ENCODE measurements at regions not wholly inside any gene's neighbourhood (a gene's known extent, or its start where the extent isn't known, plus 50 kb on each side); places are given as distances from the start of the nearest gene placed in this dataset.

GRCh38 chr18:30855762-30856161, 186.8 kb downstream of the DSC3 start:
- TF ChIP-seq EZH2phosphoT487 (IDR thresholded peaks at IDR 0.05; ENCODE audit: borderline replicate concordance), result no peak
- no peak for TF ChIP-seq CTCF (conservative IDR thresholded peaks at IDR 0.05; ENCODE audit: low read length)
